Breast epithelium (tissue), 3 donors: ENCODE measurements at regions not wholly inside any gene's neighbourhood (a gene's known extent, or its start where the extent isn't known, plus 50 kb on each side); places are given as distances from the start of the nearest gene placed in this dataset.

Source experiments
- CTCF ChIP-seq, 3 donors: fragments of 450-650 bp; IDR thresholded peaks; one replicate each; pipeline ENCODE4 v1.5.1; 2016 to 2017; ENCODE audit warnings: antibody characterized with exemption in 3 of 3, mild to moderate bottlenecking in 3 of 3, moderate library complexity in 3 of 3
- POLR2AphosphoS5 ChIP-seq, 3 donors: sonication (generic); formaldehyde crosslinking; IDR thresholded peaks; one replicate each; pipeline ENCODE4 v1.6.1; 2017; ENCODE audit warnings: antibody characterized with exemption in 3 of 3

- TF ChIP-seq CTCF (IDR thresholded peaks at IDR 0.05) (no peak), POLR2AphosphoS5 (IDR thresholded peaks at IDR 0.05) (no peak)
These were observed 322.9 kb upstream of the ZC3H12C start for GRCh38 chr11:109770323-109770722.
